NCI-H2171 treated with DMSO at 0.1 percent for 48 hours (cell line): ENCODE measurements at regions not wholly inside any gene's neighbourhood (a gene's known extent, or its start where the extent isn't known, plus 50 kb on each side); places are given as distances from the start of the nearest gene placed in this dataset.

ENCODE experiments used
- DNase-seq: peaks from one replicate; lab custom pipeline; 2025; lab: John Stamatoyannopoulos, UW

DNA sequence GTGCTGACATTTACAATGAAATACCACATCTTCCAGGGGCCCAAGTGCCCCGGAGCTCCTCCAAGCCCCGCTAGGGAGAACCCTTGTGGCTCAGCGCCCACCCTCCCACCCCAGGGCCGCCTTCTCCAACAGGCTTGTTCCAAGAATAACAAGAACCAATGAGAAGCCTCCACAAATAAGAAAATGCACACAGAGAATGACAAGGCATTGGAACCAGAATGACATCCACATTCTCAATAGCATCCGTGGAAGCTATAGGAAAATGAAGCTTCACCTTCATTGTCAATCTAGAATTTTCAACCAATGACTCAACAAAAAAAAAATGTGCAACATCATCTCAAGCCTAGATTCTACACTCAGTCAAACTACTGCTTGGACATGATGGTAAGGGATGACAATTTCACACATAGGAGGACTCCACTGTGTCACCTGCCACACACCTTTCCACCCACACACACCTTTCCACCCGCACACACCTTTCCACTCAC, 50.4 kb upstream of the PPP2R2D start:
- DNase-seq, result no peak
